Liver (tissue), 7 donors: ENCODE measurements at regions not wholly inside any gene's neighbourhood (a gene's known extent, or its start where the extent isn't known, plus 50 kb on each side); places are given as distances from the start of the nearest gene placed in this dataset.
A peak's percentile ranks its signal among the peaks of the same experiment; 100 is the strongest.

Experiments
- DNase-seq: peaks from one replicate; pipeline ENCODE4 v3.0.0-alpha.2; 2017; ENCODE audit warnings: low spot score
- H3K27ac ChIP-seq, 2 donors: one replicate each; pipeline ENCODE4 v1.7.0; 2013; ENCODE audit warnings: inconsistent platforms in 2 of 2, low read length in 2 of 2, control low read depth in 1 of 2, low read depth in 1 of 2, mild to moderate bottlenecking in 1 of 2
- H3K27me3 ChIP-seq, 4 donors: one replicate each; pipeline versions ENCODE4 v1.6.1 to v1.7.0; 2013; ENCODE audit warnings: low read length in 3 of 4, inconsistent platforms in 1 of 4, mild to moderate bottlenecking in 1 of 4, moderate library complexity in 1 of 4; ENCODE audit not compliant: control insufficient read depth in 4 of 4, insufficient read depth in 4 of 4
- H3K36me3 ChIP-seq, 4 donors: one replicate each; pipeline versions ENCODE4 v1.6.1 to v1.7.0; 2013; ENCODE audit warnings: low read length in 3 of 4, mild to moderate bottlenecking in 3 of 4, low read depth in 1 of 4, moderate library complexity in 1 of 4; ENCODE audit not compliant: control insufficient read depth in 4 of 4, insufficient read depth in 3 of 4
- H3K4me1 ChIP-seq, 4 donors: one replicate each; pipeline versions ENCODE4 v1.6.1 to v1.7.0; 2013; ENCODE audit warnings: low read length in 3 of 4, mild to moderate bottlenecking in 3 of 4, moderate library complexity in 1 of 4; ENCODE audit not compliant: control insufficient read depth in 4 of 4, insufficient read depth in 4 of 4
- H3K4me3 ChIP-seq, 3 donors: one replicate each; pipeline versions ENCODE4 v1.6.1 to v1.7.0; 2013; ENCODE audit warnings: low read length in 3 of 3, control low read depth in 1 of 3, low read depth in 1 of 3, mild to moderate bottlenecking in 1 of 3
- H3K9ac ChIP-seq, 2 donors: one replicate each; pipeline ENCODE4 v1.7.0; 2013; ENCODE audit warnings: low read length in 2 of 2, mild to moderate bottlenecking in 2 of 2, moderate library complexity in 2 of 2, control low read depth in 1 of 2, low read depth in 1 of 2
- H3K9me3 ChIP-seq, 4 donors: one replicate each; pipeline versions ENCODE4 v1.6.1 to v1.7.0; 2013; ENCODE audit warnings: low read length in 3 of 4; ENCODE audit not compliant: control insufficient read depth in 4 of 4
- ATF3 ChIP-seq: IDR thresholded peaks from 2 replicates; pipeline ENCODE4 v1.6.1; 2016; ENCODE audit warnings: antibody characterized with exemption
- EGR1 ChIP-seq, 2 donors: IDR thresholded peaks; 2 replicates each; pipeline ENCODE4 v1.6.1; 2016 to 2018; ENCODE audit warnings: antibody characterized with exemption in 2 of 2, low read depth in 2 of 2
- FOXA1 ChIP-seq: IDR thresholded peaks from 2 replicates; pipeline ENCODE4 v1.6.1; 2016; ENCODE audit warnings: antibody characterized with exemption
- FOXA2 ChIP-seq: IDR thresholded peaks from 2 replicates; pipeline ENCODE4 v1.6.1; 2016; ENCODE audit warnings: antibody characterized with exemption
- GABPA ChIP-seq, 2 donors: IDR thresholded peaks in 1 of 2; conservative IDR thresholded peaks in 1 of 2; 2 replicates each; pipeline ENCODE4 v1.6.1; 2016; ENCODE audit warnings: antibody characterized with exemption in 2 of 2, mild to moderate bottlenecking in 1 of 2, moderate library complexity in 1 of 2
- HNF4A ChIP-seq, 2 donors: conservative IDR thresholded peaks; 2 replicates each; pipeline ENCODE4 v1.6.1; 2016; ENCODE audit warnings: antibody characterized with exemption in 2 of 2, mild to moderate bottlenecking in 2 of 2
- HNF4G ChIP-seq: IDR thresholded peaks from 2 replicates; pipeline ENCODE4 v1.6.1; 2016; ENCODE audit warnings: antibody characterized with exemption
- JUND ChIP-seq, 2 donors: IDR thresholded peaks; 2 replicates each; pipeline ENCODE4 v1.6.1; 2016; ENCODE audit warnings: antibody characterized with exemption in 2 of 2
- NR2F2 ChIP-seq: IDR thresholded peaks from 2 replicates; pipeline ENCODE4 v1.6.1; 2016; ENCODE audit warnings: antibody characterized with exemption
- REST ChIP-seq: IDR thresholded peaks from 2 replicates; pipeline ENCODE4 v1.6.1; 2016; ENCODE audit warnings: antibody characterized with exemption, mild to moderate bottlenecking
- RXRA ChIP-seq, 2 donors: IDR thresholded peaks; 2 replicates each; pipeline ENCODE4 v1.6.1; 2017 to 2018; ENCODE audit warnings: antibody characterized with exemption in 2 of 2, mild to moderate bottlenecking in 1 of 2
- SP1 ChIP-seq: IDR thresholded peaks from 2 replicates; pipeline ENCODE4 v1.6.1; 2018; ENCODE audit warnings: antibody characterized with exemption, mild to moderate bottlenecking
- TAF1 ChIP-seq: conservative IDR thresholded peaks from 2 replicates; pipeline ENCODE4 v1.6.1; 2016; ENCODE audit warnings: antibody characterized with exemption, mild to moderate bottlenecking
- YY1 ChIP-seq: IDR thresholded peaks from 2 replicates; pipeline ENCODE4 v1.6.1; 2016; ENCODE audit warnings: antibody characterized with exemption, mild to moderate bottlenecking
- WGBS: extraction: QIAGEN DNeasy Blood & Tissue Kit; methylation state at CpG from one replicate; pipeline ENCODE4 v1.1.7; 2013; 5-methylcytosine and 5-hydroxymethylcytosine counted together
- TF ChIP-seq, protein P1 (sequence below): IDR thresholded peaks from 2 replicates; pipeline ENCODE4 v1.6.1; 2016; ENCODE audit warnings: antibody characterized with exemption
- donor health status: healthy.
- donor health status: healthy.
- donor health status: healthy.
- donor health status: healthy.

DNA sequence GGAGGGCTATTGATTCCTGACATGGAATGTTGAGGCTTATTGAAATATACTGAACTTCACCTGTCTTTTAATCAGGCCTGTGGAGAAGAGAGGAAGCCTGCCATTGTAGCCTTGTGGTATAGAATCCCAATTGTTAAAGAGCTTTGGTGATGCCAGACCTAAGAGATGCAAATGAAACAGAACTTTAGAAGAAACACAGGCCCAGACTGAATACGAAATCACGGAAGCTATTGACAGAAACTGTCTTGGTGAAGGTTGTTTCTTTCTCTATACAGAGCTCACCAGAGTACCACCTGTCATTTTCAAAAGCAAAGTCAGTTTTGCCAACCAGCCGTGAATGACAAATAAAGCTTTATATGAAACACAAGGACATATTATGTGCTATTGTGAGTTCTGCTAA, 660.3 kb downstream of the ISL1 start:
- Histone ChIP-seq H3K36me3 (no peaks in the 10 kb centered on the region), H3K27me3 (no peaks in the 10 kb centered on the region), H3K4me1 (peaks cover 0 to 2% (median 0%) of the 10 kb centered on the region in 4 donors), H3K27ac (no peak overlapping the region), H3K9me3 (no peaks in the 10 kb centered on the region), H3K4me3 (no peak overlapping the region), H3K9ac (no peak overlapping the region)
- WGBS: 90% methylated on average over 3 of the region's 3 CpGs
- no peak for DNase-seq
- TF ChIP-seq, protein P1, sequence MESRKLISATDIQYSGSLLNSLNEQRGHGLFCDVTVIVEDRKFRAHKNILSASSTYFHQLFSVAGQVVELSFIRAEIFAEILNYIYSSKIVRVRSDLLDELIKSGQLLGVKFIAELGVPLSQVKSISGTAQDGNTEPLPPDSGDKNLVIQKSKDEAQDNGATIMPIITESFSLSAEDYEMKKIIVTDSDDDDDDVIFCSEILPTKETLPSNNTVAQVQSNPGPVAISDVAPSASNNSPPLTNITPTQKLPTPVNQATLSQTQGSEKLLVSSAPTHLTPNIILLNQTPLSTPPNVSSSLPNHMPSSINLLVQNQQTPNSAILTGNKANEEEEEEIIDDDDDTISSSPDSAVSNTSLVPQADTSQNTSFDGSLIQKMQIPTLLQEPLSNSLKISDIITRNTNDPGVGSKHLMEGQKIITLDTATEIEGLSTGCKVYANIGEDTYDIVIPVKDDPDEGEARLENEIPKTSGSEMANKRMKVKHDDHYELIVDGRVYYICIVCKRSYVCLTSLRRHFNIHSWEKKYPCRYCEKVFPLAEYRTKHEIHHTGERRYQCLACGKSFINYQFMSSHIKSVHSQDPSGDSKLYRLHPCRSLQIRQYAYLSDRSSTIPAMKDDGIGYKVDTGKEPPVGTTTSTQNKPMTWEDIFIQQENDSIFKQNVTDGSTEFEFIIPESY: no peak
- TF ChIP-seq HNF4A (conservative IDR thresholded peaks at IDR 0.05) (peak in 1 of 2 donors; percentile 5), RXRA (IDR thresholded peaks at IDR 0.05) (no peak)

- 78% methylated on average over 3 of the region's 3 CpGs for WGBS
- H3K9me3 ChIP-seq: no peaks in the 10 kb centered on the region
- TF ChIP-seq HNF4G: no peak
- TF ChIP-seq SP1: no peak
- no peak for TF ChIP-seq FOXA2
- TF ChIP-seq GABPA (IDR thresholded peaks at IDR 0.05 in 1 of 2, conservative IDR thresholded peaks at IDR 0.05 in 1 of 2): no peak
- H3K27me3 ChIP-seq: no peaks in the 10 kb centered on the region
- H3K4me1 ChIP-seq: no peaks in the 10 kb centered on the region
- H3K27ac ChIP-seq: no peak overlapping the region
- DNase-seq: no peak
- no peaks in the 10 kb centered on the region for H3K36me3 ChIP-seq
- H3K4me3 ChIP-seq: no peak overlapping the region
- no peak overlapping the region for H3K9ac ChIP-seq
Observed at GRCh38 chr5:52051759-52052158, 668.5 kb downstream of the ISL1 start.

- Histone ChIP-seq H3K4me3 (no peak overlapping the region), H3K27ac (no peak overlapping the region), H3K9me3 (peaks cover 0 to 7% (median 1%) of the 10 kb centered on the region in 4 donors), H3K36me3 (no peaks in the 10 kb centered on the region), H3K27me3 (no peaks in the 10 kb centered on the region), H3K4me1 (no peaks in the 10 kb centered on the region), H3K9ac (no peak overlapping the region)
- no peak for TF ChIP-seq GABPA (IDR thresholded peaks at IDR 0.05 in 1 of 2, conservative IDR thresholded peaks at IDR 0.05 in 1 of 2)
- no peak for TF ChIP-seq TAF1
- no peak for TF ChIP-seq SP1
- TF ChIP-seq, protein P1: no peak
- no peak for TF ChIP-seq NR2F2
- TF ChIP-seq EGR1 (IDR thresholded peaks at IDR 0.05; ENCODE audit: low read depth in 2 of 2): no peak
- no peak for TF ChIP-seq REST
- TF ChIP-seq YY1: no peak
- no peak for TF ChIP-seq ATF3
- no peak for TF ChIP-seq JUND (IDR thresholded peaks at IDR 0.05)
- no peak for TF ChIP-seq FOXA2
- TF ChIP-seq FOXA1: no peak
- WGBS: 73% methylated on average over 4 of the region's 4 CpGs
- no peak for DNase-seq
Observed at GRCh38 chr5:52063186-52063585, 679.9 kb downstream of the ISL1 start.
